Vagina (tissue), 2 donors: ENCODE measurements at regions not wholly inside any gene's neighbourhood (a gene's known extent, or its start where the extent isn't known, plus 50 kb on each side); places are given as distances from the start of the nearest gene placed in this dataset.

Experiments
- CTCF ChIP-seq, 3 experiments: fragments of 450-650 bp in 2 of 3; fragments of 200-600 bp in 1 of 3; sonication (generic) in 1 of 3; IDR thresholded peaks; one replicate each; pipeline ENCODE4 v1.5.1; 2017 to 2019; ENCODE audit warnings: antibody characterized with exemption in 3 of 3, mild to moderate bottlenecking in 2 of 3, moderate library complexity in 2 of 3
- POLR2AphosphoS5 ChIP-seq, 2 donors: sonication (generic); formaldehyde crosslinking; IDR thresholded peaks; one replicate each; pipeline ENCODE4 v1.9.0; 2017; ENCODE audit warnings: antibody characterized with exemption in 2 of 2, mild to moderate bottlenecking in 2 of 2, low read depth in 1 of 2; ENCODE audit not compliant: insufficient read depth in 1 of 2

GRCh38 chr17:27973258-27974044 is 69.0 kb upstream of the NLK start:
- TF ChIP-seq CTCF (IDR thresholded peaks at IDR 0.05) (no peak), POLR2AphosphoS5 (IDR thresholded peaks at IDR 0.05; ENCODE audit: insufficient read depth in 1 of 2, low read depth in 1 of 2) (no peak)
